ENCODE measurements at regions not wholly inside any gene's neighbourhood (a gene's known extent, or its start where the extent isn't known, plus 50 kb on each side); places are given as distances from the start of the nearest gene placed in this dataset.

DNA sequence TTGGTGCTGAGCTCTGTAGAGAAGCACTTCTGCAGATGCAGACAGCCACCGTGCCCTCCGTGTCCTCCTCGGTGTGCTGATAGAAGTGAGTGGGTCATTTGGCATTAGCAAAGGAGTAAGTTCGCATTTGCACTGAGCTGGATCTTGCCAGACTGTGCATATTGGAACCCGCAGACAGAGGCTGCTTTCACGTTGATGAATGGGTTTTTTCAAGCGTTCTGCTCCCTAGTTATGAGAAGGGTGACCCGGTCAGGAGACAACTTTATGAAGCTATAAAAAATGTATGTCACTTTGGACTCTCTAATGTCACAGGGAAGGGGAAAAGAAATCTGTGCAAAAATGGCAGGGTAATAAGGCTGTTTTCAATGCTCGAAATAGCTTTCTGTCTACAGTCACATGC lies 739.4 kb downstream of the MCTP2 start:
- TF ChIP-seq, protein P1, sequence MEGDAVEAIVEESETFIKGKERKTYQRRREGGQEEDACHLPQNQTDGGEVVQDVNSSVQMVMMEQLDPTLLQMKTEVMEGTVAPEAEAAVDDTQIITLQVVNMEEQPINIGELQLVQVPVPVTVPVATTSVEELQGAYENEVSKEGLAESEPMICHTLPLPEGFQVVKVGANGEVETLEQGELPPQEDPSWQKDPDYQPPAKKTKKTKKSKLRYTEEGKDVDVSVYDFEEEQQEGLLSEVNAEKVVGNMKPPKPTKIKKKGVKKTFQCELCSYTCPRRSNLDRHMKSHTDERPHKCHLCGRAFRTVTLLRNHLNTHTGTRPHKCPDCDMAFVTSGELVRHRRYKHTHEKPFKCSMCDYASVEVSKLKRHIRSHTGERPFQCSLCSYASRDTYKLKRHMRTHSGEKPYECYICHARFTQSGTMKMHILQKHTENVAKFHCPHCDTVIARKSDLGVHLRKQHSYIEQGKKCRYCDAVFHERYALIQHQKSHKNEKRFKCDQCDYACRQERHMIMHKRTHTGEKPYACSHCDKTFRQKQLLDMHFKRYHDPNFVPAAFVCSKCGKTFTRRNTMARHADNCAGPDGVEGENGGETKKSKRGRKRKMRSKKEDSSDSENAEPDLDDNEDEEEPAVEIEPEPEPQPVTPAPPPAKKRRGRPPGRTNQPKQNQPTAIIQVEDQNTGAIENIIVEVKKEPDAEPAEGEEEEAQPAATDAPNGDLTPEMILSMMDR (optimal IDR thresholded peaks at IDR 0.05 in 1 of 3, IDR thresholded peaks at IDR 0.05 in 1 of 3, conservative IDR thresholded peaks at IDR 0.05 in 1 of 3; ENCODE audit: extremely low read depth in 1 of 3, insufficient read depth in 2 of 3, low read length in 3 of 3) = no peak
- TF ChIP-seq EZH2 (IDR thresholded peaks at IDR 0.05; ENCODE audit: low read length) = no peak

Data from keratinocyte (primary cell).